ENCODE measurements at regions not wholly inside any gene's neighbourhood (a gene's known extent, or its start where the extent isn't known, plus 50 kb on each side); places are given as distances from the start of the nearest gene placed in this dataset.
A peak's percentile ranks its signal among the peaks of the same experiment; 100 is the strongest.
"Not testable (repeated sequence)": the region's sequence is repeated elsewhere in the genome, so short reads cannot be mapped to it uniquely, and the experiment has no call there.

DNA sequence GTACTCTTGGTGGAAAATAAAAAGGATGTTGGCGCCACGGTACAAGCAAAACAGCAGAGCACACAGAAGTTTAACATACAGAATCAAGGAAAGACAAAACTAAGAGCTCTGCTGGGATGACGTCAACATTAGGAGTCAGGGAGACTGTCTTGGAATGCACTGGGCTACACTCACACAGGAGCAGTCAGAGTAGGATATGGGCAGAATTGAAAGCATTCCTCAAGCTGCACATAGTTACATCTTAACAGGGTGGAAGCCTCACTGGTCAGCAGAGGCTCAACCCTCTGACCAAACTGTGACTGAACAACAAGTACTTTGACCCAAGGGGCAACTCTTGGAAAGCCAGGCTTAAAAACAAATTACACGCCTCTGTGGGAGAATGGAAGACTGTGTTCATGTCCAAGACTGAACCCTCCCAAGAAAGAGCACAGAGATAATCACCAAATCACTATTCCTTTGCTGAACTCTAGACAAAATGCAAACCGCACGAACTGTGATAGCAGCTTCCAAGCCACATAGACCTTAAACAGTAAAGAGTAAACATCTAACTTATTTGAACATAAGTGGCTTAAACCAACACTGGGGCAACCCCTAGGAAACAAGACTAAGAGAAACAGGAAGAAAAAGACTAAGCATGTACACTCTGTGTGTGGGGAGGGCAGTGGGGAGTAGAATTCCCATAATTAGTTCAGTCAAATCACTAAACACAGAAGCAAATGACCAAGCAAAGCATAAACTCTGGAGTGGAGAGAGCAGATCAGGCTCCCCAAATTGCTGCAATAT lies 772.7 kb downstream of the PRELID2 start:
- DNase-seq: peak; percentile 78

- DNase-seq: peak; percentile 26
These were observed 778.3 kb downstream of the PRELID2 start for GRCh38 chr5:145056800-145057199.

DNA sequence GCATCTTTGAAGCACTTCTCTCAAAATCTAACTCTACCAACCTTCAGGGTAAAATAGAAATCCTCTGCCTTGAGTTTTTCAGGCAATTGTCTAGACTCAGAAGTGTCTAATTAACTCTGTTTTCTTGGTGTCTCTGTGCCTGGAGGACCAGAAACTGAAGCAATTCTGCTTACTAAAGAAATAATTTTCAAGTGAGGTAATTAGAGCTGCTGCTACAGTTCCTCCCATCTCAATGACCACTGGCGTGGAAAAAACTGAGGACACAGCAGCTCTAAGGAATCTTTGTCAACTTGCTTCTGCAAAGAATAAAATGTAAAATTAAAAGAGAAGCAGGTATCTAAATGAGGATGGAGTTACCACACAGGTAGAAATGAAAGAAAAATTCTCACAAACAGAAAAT lies 785.0 kb downstream of the PRELID2 start:
- DNase-seq: peak; percentile 61

DNA sequence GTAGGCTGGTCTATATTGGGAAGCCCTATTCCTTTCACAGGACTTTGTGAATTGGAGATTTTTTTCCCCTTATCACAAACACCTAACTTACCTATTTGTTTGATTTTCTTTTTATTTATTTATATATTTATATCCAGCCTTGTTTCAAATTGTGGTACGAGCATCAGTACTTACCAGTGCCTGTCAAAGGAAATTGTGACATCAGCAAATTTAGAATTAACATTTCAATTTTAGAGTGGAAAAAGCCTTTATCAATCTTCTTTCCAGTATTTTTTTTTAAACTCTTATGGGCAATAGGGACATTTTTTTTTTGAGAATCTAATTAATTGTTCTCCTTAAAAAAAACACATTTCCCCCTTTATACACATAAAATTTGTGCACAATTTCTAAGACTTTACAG lies 790.2 kb downstream of the PRELID2 start:
- DNase-seq: no peak

DNA sequence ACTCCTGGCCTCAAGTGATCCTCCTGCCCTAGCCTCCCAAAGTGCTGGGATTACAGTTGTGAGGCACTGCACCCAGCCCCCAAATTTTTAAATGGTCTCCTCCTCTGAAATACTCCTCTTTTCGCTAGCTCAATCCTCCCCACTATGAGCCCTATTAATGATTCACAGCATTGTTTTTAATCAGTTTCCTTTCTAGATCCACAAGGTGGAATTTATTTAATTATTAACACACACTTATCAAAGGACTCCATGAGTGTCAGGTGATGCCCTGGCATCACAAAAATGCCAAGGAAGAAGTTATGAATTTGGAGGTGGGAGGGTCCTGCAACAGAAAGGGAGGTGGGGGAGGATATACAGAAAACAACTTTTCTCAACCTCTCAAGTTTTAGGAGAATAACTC lies 806.5 kb downstream of the PRELID2 start:
- DNase-seq: peak; percentile 39

DNA sequence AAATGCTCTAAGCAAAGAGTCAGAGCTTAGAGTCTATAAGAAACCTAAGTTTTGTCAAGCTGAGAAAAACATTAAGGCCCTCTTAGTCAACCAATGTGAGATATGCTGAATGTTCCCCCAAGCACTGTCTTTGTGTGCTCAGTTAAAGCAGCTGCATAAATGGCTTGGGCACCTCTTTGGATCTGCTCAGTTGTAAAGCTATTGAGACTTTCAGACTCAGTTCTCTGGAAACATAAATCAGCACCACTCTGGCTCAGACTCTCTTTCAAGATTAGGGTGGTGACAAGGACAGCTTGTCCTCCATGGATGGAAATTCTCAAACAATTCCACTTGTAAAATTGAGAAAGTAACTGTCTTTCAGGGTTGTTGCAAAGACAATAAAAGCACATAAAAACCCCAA lies 807.9 kb downstream of the PRELID2 start:
- DNase-seq: no peak

DNA sequence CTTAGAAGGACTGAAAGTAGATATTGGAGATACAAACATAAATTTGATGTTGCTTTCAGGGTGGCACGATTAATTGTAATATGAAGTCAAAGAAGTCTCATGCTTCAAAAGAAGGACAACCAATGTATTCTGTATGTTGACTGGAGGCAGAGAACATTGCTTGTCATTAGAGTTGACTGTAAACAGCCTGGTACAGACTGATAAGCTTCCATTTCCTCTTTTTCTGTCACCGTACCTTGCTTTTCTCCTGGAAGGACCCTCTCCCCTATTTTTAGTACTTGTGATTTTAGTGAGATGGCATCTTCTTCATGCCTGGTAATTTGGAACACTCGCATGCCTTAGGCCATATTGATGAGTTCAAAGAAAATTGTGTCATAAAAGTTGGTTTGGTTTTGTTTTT lies 809.4 kb downstream of the PRELID2 start:
- DNase-seq: no peak

DNA sequence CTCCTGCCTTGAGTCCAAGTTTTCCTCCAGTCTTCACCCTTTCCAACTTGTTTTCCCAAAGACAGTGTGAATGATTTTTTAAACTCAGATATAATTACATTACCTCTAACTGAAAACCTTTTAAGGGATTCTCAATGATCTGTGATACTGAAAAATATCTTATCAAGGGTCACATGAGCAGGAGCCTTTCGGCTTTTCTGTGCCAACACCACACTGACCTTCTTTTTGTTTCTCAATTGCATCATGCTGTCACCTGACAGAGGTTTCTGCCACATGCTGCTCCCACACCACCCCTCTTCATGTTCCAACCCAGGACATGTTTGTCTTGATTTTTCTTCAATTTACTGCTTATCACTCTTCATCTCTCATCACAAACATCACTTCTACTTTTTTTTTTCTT lies 820.0 kb downstream of the PRELID2 start:
- DNase-seq: no peak

DNA sequence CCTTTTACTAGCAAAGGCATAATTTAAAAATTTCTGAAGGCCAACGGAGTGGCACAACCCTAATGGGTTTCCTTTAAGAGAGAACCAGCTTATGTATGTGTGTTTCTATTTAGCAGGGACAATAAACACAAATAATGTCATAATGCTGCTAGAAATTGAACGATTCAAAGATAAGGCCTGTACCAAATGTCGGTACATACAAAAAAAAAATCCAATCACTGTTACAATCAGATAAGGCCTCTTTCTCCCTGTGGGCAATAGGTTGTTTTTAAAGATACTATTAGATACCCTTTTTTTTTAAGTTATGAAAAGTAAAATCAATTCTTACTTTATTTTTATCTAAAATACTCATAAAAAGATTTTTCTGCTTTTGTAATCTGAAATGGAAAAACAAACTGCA lies 821.0 kb downstream of the PRELID2 start:
- DNase-seq: no peak

- DNase-seq: no peak
These were observed 824.3 kb downstream of the PRELID2 start for GRCh38 chr5:145010834-145011233.

- DNase-seq: no peak
These were observed 826.1 kb downstream of the PRELID2 start for GRCh38 chr5:145008876-145009530.

- DNase-seq: not testable (repeated sequence)
These were observed 823.7 kb downstream of the KCTD16 start for GRCh38 chr5:144994356-144994755.

DNA sequence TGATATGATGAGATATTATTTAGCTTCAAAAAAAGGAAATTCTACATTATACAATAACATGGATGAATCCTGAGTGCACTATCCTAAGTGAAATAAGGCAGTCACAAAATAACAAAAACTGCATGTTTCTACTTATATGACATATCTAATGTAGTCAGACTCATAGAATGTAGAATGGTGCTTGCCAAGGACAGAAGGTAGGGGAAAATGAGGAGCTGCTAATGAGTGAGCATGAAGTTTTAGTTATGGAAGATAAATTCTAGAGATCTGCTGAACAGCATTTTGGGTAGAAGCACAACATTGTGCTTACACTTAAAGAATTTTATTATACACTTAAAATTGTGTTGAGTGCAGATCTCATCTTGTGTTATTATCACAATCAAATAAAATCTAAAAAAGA lies 812.4 kb downstream of the KCTD16 start:
- no peak for DNase-seq

DNA sequence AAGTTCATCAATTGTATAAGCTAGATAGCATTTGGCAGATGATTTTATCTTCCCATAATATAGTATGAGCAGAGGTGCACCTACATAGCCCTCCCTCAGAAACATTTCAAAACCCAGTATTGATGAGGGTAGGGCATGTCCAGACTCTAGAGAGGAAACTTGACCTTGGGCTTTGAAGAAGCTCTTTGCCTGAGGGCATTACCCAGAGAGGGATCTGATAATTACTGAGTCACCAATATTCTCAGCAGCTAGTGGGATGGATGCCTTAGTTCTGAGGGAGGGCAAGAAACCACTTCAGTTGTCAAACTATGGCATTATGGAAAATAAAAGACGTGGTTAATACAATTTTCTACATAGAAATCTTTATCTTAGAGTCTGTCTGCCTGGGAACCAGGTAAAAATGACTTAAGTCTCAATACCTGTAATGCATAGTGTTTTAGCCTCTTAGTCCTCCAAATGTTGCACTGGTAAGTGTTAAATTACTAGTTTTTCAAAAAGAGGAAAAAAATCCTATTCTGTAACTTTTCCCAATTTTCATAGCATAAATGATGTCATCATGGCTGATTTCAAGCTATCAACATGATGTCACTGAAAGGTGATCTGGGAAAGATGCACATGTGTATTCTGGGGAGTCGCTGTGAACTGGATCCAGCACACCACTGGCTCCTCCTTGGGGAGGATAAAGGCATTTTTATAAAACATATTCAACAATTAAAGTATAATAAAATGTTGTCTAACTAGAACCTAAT lies 809.0 kb downstream of the KCTD16 start:
- no peak for DNase-seq

DNA sequence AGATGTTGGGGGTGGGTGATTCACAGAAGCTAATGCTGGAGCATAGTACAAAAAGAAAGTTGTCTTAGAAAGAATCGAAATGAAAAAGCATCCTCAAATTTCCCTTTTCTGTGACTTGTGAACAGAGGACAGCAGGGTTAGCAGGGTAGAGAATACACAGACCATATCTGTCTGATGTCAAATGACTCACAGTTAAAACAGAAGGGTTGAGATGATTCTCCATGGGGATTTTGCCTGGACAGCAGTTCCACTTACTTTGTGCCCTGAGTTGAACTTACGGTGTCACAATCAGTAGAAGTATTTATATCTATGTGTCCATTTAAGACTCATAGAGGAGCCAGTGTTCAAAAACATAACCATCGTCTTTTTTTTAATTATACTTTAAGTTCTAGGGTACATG lies 801.6 kb downstream of the KCTD16 start:
- peak; percentile 66 for DNase-seq

- DNase-seq: no peak
These were observed 800.6 kb downstream of the KCTD16 start for GRCh38 chr5:144971108-144971850.

- no peak for DNase-seq
These were observed 789.6 kb downstream of the KCTD16 start for GRCh38 chr5:144960296-144960695.

GRCh38 chr5:144958002-144958401 lies 787.3 kb downstream of the KCTD16 start:
- DNase-seq: no peak

GRCh38 chr5:144950996-144951395 lies 780.3 kb downstream of the KCTD16 start:
- DNase-seq: peak; percentile 89

DNA sequence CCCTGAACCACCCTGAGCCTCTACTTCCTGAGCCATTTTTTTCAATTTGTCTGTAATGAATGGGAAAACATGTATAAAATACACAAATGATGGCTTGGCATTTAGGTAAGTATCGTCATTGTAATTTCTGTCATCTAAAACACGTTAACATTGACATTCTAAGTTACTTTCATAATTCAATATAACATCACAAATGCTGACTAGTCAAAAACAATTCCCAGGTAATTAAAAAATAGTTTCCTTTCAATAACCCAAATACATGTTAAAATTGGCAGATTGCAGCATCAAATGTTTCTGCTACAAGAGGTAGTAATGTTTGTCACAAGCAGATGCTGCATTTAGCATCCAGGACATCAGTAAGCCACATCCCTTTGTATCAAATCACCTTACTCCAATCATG lies 776.4 kb downstream of the KCTD16 start:
- no peak for DNase-seq

DNA sequence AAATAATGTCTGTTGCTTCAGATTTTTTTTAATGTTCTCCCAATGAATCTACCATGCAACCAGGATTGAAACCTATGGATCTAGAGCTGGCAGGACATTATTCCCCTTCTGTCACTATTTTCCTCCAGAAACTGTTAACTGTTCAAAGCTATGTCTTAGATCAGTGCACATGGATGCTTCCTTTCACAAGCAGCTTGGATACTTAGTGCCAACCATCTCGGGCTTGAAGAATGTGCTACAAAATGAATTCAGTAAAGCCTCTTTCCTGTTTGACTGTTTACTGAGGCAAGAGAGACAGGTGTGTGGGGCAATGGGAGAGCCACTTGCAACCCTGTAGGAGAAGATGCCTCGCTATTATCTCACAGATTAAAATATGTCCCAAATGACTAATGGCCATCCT lies 774.8 kb downstream of the KCTD16 start:
- DNase-seq: no peak

GRCh38 chr5:144944936-144945335 lies 774.3 kb downstream of the KCTD16 start:
- DNase-seq: no peak

DNA sequence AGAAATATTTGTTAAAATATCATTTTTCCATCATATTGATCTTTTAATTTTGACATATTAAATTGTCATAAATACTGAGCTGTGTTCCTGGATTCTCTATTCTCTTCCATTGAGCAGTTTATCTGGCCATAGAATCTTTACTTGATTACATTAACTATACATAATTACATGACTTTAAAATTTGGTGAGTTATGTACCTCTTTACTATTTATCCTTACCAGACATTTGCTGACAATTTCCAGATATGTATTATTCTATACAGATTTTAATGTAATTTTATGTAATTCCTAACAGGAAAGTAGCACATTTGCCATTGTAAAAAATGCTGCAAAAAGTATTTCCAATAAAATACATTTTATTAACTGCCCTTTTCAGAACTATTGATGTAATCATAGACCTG lies 770.3 kb downstream of the KCTD16 start:
- DNase-seq: no peak
